ENCODE measurements at regions not wholly inside any gene's neighbourhood (a gene's known extent, or its start where the extent isn't known, plus 50 kb on each side); places are given as distances from the start of the nearest gene placed in this dataset.
"Not testable (repeated sequence)": the region's sequence is repeated elsewhere in the genome, so short reads cannot be mapped to it uniquely, and the experiment has no call there.

DNA sequence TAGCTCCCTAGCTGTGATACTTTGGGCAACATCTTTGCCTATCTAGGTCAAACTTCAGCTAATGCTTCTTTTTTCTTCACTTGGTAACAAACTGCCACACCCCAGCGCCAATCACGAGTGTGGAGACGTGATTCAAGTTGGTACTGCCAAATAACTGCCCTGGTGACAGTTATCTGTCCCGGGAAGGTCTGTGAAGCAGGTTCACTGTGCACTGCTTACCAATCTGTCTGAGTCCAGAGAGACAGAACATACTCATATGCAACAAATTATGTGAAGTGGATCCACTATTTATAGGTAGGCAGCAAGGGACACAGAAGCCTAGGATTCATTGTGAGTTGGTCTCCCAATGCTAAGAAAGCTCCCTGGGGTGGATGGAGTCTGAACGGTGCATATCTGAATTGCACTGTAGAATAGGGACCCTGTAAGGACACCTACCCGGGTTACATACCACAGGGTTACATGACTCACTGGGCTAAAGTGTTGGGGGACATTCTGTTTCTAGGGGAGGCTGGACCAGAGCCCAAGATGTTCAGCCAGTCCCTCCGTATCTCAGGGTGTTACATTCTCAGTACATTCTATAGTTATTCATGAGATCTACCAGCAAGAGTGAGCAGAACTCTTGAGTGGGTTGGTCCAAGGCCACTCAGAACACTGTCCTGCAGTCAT lies 95.4 kb upstream of the STC2 start:
- no peak for DNase-seq (ENCODE audit: low spot score)

DNA sequence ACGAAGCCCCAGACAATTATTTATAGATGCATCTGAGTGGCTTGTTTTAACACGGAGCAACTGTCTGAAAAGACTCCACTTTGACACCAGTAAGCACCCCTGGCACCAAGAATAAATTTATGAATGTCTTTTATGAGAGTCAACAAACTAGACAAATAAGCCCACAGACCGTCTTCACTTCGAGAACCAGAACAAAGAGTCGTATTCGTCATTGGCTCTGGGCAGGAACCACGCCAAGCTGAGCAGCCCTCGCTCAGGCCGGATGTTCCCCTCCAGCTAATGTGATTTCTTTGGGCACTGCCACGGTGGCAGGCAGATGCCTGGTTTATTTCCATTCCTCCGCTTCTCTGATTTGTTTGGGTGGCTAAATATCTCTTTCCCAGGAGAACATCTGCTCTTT lies 91.9 kb upstream of the STC2 start:
- no peak for DNase-seq (ENCODE audit: low spot score)

DNA sequence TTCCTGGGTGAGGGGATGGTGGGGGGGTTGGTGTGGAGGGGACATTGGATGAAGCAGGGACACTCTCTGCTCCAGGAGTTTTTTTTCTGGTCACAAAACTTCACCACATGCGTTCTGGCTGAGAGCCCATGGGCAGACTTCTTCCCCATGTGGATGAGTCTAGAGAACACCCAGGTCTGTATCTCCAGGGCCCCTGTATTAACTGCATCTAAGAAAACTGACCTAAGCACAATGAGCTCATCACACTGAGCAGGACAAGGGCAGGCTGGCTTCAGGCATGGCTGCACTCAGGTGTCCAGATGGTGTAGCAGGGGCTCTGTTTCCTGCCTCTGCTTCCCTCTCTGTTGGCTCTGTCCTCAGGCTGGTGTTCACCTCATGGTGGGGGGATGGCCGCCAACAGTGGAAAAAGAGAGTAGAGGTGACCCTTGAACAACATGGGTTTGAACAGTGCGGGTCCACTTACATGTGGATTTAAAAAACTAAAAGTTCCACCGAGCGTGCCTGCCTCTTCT lies 85.3 kb upstream of the STC2 start:
- no peak for DNase-seq (ENCODE audit: low spot score)

DNA sequence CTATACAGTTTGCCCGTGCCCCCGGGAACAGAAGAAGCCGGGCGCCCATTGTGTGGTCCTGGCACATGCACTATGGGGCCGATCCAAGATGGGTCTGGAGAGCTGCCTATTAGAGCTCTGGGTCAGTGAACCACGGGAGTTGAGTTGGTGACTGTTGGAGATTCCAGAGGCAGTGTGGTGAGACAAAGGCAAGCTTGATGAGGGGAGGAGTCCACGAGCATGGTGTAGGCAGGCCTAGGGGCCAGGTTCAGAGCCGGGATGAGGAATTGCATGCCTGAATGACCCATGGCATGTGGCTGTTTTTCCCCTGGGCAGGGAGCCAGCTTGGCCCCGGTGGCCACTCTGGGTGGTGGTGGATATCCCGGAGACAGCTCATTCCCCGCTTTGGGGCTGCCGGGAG lies 84.4 kb upstream of the STC2 start:
- no peak for DNase-seq (ENCODE audit: low spot score)

DNA sequence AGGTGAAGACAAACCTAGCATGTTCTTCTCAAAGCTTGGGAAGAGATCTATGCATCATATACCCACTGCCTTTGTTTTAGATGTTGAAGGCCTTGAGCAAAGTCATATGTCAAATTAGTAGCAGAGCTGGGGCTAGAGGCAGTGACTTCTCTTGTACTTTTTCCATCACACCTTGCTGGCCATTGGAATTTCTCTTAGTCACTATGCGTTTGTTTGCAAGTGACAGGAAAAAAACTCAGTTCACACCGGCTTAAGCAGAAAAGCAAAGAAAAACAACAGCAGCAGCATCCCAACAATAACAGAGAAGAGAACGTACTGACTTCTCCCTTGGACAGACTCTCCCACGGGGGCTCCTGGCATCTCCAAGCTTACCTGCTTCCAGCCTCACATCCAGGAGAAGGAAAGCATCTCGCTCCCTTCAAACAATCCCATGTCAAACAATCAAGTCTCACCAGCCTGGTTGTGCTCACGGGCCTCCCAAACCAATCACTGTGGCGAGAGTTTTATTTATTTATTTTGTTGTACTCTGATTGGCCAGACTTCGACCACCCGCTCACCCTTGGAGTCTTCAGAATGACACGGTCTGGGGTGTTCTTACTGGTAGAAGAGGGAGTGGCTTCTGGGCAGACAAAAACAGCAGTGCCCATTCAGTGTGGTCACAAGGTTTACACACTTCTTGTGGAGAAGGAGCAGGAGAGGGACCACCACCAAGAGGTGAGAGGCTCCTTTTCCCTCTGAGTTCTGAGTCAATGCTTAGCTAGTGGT lies 83.8 kb upstream of the STC2 start:
- no peak for DNase-seq (ENCODE audit: low spot score)

DNA sequence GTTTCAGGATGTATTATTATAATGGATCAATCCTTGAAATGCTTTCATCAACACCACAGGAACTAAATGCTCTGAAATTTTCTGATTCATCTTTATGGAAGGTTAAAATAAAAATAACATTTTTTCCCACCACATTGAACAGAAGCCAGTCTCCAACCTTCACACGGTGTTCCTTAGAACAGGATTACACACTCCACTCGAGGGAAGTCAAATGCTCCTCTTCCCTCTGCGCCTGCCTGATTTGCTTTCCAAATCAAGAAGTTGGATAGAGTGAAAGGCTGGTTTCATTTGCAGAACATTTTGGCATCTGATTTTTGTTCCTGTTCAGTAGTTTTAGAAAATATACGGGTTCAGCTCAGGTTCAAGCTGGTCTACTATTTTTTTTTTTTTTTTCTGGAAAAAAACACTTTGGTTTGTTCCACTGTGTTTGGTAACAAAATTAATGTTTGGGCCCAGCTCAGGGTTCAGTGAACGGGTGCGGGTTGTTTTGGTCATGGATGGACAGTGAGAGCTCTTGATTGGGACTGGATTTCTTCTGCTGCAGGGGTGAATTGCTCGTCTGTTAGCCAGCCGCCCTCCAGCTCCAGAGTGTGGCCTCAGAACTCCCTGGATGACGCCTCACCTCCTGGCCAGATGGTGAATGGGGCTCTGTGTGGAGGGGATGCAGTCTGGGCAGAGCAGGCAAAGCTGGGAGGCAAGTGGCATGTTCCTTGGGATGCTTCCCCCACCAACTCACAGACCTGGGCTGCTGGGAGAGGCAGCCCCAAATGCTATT lies 82.4 kb upstream of the STC2 start:
- no peak for DNase-seq (ENCODE audit: low spot score)

DNA sequence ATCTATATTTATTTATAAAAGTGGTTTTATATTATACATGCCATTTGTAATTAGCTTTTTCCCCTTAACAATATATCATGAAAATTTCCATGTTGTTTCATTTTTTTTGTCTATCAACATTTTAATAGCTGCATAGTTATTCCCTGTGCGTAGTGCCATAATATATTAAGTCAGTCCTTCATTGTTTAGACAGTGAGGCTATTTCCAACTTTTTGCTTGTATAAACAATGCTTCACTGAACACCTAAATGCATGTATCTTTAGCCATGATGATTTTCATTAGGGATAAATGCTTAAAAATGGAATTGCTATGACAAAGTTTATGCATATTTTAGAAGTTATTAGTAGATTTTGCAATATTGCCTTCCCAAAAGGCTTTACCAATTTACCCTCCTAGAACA lies 80.7 kb upstream of the STC2 start:
- DNase-seq (ENCODE audit: low spot score) = no peak

DNA sequence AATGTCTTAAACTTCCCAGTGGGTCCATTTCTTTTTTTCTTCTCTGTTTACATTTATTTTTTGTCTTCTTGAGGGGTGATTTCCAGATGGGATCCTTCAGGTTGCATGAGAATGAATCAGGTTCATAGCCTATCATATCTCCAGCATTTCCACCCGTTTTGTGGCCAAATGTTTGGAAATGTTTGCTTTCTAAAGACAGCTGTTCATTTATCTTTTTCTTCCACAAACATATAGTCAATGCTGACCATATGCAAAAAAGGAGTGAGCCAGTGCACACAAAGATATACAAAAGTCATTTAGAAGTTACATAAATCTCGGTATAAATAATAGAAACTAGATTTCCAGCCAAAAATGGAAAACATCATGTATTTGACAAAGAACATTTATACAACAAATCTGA lies 71.6 kb upstream of the STC2 start:
- no peak for DNase-seq (ENCODE audit: low spot score)

DNA sequence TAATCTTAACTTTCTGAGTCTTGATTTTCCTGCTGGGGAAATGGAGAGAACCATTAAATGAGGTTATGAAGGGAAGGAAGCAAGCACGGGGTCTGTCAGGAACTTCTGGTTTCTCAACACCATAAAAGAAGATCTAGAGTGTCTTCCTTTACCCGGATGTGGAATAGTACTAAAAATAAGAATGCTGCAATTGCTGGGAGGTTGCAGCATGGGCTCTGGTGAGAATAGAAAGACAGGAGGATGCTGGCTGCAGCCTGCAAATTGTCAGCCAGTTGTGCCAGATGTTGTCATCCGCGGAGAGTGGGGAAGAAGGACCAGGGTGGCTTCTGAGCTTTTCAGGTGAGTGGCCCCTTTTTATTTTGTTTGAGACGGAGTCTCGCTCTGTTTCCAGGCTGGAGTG lies 69.3 kb upstream of the STC2 start:
- DNase-seq (ENCODE audit: low spot score) = no peak

DNA sequence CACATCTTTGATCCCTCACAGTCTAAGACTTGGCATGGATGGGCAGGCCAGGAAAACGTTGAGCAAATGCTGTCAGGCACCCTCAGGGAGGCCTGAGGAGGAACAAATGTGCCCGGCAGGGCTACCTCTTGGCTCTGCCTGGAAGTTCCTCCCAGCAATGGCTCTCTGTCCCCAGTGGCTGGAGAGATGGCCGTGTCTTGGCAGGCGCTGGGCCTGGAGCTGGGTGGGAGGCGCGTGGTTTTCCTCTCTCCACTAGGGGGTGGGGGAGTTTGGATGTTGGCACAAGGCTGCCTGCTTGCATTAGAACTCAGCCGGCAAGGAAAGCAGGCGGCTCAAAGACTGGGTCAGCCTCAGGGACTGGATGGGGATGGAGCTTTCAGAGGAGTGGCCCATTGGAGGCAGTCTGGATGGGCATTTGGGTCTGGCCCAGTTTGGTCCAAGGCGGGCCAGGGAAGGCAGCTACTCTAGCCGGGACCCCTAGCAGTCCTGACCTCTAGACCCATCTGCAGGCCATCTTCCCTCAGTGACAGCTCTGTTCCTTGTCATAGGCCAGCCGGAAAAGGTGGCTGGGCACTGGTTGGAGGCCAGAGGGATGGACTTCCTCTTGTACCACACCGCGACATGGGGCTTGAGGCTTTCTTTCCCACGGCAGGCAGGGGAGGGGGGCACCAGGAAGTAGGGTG lies 68.2 kb upstream of the STC2 start:
- DNase-seq (ENCODE audit: low spot score) = no peak

DNA sequence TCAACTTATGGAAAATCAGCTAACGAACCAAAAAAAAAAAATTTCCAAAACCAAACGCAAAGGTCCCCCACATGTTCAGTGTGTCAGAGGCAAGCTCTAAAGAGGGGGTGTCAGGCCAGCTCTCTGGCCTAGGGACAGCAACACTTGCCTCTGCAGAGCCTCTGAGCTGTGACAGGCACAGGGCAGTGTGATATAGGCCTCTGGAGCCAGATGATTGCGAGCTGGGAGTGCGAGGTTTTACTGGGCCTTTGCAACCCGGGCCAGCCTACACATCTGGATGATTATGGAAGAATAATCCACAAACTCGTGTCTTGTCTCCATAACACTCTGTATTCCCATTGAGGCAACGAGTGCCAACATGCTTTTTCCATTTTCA lies 67.7 kb upstream of the STC2 start:
- DNase-seq (ENCODE audit: low spot score) = no peak

DNA sequence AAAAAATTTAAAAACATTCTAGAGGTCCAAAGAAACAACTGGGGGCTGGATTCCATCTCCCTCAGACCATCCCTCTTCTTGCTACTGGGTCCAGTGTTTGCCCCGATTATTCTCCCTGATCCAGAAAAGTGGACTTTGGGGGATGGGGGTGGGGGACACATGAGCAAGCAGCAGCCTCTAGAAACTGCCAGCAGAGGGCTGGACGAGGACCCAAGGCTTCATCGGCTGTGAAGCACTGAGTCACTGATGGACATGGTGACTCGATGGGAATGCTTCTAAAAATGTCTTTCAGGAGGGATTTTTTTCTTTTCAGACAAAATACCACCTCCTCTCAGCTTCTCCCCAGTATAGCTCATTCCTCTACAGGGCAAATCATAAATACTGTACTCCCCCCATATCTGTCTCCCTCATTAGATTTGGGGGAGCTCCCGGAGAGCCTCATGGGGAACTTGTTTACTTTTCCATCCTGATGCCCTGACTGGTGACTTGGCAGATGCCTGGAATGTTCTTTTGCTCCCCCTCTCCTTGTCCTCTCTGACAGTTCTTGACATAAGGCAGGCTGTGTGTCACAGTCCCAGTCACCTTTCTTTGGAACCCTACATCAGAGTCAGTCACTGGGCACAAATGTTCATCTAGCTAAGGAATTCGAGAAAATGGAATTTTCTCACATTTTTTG lies 67.2 kb upstream of the STC2 start:
- DNase-seq (ENCODE audit: low spot score) = no peak

DNA sequence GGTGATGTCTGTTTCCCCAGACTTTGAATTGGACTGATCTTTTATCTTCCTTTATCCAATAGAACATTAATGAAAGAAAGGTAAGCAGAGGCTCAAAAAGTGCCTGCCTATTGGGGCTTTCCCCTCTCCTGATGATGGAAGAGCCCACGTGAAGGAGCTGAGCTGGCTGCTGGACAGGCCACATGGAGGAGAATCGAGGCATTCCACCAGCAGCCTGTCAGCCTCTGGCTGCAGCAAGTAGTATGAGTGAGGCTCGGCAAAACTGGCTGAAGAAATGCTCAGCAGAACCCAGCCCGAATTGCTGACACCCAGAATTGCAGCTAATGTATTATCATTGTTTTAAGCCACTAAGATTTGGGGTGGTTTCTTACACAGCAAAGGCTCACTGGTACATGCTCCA lies 66.5 kb upstream of the STC2 start:
- DNase-seq (ENCODE audit: low spot score) = no peak

DNA sequence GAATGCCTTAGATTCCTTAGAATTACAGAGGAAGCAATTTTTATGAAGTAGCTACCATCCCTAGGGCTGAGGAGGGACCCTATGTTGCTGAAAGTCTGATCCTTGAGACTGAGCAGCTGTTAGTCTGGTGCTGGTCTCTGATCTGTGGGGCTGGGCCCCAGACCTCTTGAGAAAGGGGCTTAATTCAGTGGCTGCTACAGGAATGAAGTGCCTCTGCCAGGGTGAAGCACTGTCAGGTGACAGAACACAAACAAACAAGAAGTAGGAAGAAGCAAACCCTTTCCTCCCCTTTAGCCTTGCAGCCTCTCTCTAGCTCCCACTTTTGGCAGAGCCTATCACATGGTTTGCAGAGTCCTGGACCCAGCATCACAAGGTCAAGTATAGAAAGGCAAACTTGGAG lies 64.0 kb upstream of the STC2 start:
- no peak for DNase-seq (ENCODE audit: low spot score)

DNA sequence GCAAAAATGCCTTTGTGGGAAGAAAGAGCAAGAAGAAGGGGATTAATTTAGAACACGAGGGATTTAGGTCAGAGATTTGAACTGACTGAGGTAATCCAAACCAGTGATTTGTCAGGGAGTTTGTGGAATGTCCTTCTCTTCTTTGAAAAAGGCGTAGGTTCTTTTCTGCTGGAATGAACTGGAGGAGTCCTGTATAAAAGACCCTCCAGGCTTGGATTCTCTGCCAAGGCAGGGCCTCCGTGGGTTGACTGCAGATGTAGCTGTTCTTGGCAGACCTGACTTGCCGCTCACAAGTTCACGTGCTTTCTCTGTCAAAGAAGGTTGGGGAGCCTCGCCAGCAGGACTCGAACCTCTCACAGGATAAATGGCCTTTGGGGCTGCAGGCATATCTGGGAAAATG lies 62.8 kb upstream of the STC2 start:
- no peak for DNase-seq (ENCODE audit: low spot score)

DNA sequence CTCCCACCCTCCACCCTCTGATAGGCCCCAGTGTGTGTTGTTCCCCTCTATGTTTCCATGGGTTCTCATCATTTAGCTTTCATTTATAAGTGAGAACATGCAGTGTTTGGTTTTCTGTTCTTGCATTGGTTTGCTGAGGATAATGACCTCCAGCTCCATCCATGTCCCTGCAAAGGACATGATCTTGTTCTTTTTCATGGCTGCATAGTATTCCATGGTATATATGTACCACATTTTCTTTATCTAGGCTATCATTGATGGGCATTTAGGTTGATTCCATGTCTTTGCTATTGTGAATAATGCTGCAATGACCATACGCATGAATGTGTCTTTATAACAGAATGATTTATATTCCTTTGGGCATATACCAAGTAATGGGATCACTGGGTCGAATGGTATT lies 59.1 kb upstream of the STC2 start:
- not testable (repeated sequence) for DNase-seq (ENCODE audit: low spot score)

DNA sequence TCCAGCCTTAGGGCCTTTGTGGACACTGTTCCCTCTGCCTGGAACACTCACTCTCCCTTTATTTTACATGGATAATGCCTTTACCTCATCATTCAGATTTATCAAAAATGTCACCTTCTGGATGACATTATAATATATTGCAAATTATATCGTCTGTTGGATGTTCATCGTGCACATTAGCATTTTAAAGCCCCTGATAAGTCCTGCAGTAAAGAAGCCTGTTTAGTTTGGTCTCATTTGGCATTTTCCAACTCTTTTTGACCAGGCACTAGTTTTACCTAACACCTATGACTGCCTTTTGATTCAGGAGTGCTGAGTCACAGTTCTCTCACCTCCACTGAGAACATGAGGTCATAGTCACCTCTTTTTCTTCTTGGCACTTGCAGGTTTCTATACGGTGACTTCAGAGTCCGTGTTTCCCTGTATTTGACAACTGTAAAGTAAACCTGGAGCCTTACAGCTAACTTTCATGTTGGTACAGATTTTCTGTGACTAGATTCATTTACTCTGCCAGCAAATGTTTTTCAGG lies 57.7 kb upstream of the STC2 start:
- DNase-seq (ENCODE audit: low spot score) = no peak

DNA sequence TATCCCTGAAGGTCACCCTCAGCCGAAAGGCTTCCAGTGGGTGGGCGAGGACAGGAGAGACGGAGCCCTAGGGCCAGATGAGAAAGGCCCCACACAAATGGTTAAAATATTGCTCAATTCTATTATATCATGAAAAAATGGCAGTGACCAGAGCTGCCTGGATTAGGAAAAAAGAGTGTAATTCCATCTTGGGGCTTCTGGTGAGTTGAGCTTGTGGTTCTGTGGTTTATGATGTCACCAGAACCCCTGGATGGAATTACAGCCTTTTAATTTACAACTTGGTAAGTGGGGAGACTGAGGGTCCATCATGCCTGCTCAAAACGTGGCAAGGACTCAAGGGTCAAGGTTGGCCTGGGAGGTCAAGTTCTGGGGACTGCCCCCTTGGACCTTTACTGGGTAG lies 55.5 kb upstream of the STC2 start:
- DNase-seq (ENCODE audit: low spot score) = no peak

DNA sequence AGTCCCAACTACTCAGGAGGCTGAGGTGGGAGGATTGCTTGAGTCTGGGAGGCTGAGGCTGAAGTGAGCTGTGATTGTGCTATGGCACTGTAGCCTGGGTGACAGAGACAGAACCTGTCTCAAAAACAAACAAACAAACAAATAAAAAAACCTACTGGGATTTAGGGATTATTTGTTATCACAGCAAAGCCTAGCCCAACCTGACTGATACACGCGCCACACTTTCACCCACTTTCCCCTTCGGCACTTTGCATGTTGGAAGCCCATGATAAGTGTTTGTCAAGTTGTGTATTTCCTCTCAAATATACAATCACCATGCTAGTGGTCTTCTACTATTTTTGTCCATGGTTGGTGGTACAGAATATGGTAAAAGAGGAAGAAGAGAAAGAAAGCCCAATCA lies 50.5 kb upstream of the STC2 start:
- no peak for DNase-seq (ENCODE audit: low spot score)

Data from HuH-7.5 (cell line).